GM18870 (cell line): ENCODE measurements at regions not wholly inside any gene's neighbourhood (a gene's known extent, or its start where the extent isn't known, plus 50 kb on each side); places are given as distances from the start of the nearest gene placed in this dataset.

ENCODE experiments used
- ATAC-seq: cut with Tn5 transposase; IDR thresholded peaks from one replicate; pipeline ENCODE4 v1.9.1; 2021; ENCODE audit warnings: moderate library complexity; ENCODE audit not compliant: unreplicated experiment

DNA sequence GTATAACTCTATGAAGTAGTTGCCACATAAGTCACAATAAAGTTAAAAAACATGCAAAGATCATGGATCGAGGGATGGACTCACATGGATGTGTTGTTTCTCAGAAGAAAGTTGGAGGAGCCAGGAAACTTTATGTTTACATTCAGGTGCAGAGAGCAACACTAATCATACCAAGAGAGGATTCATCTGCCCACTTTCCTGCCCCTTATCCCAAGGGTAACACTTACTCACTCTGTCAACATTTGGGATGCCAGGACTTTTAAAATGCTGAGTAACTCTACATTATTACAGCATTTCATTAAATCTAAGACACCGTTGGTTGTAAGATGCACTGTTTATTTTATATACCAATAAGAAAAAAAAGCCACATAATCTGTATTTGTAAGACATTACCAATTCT is 170.4 kb downstream of the KCNE4 start:
- no peak for ATAC-seq

GRCh38 chr2:223223156-223223555 is 171.2 kb downstream of the KCNE4 start:
- ATAC-seq = no peak

- ATAC-seq = no peak
Measured at GRCh38 chr2:223225266-223225665, 173.3 kb downstream of the KCNE4 start.

- no peak for ATAC-seq
Measured at GRCh38 chr2:223226264-223226663, 174.3 kb downstream of the KCNE4 start.

DNA sequence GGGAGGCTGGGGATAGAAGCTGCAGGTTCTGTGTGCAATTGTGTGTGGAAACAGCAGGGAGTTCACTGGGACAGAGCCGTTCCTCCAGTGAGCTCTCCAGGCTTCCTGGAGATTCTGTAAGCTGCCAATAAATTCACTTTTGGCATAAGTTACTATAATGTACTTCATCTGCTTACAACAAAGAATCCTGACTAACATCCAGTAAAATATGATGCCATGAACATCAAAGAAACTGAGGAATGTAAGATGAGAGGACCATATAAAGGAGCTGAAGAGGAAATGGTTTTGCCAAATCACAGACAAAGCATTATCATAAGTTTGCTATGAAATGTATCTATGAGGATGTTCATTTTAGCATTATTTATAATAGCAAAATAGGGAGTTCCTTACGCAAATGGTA is 175.3 kb downstream of the KCNE4 start:
- ATAC-seq = no peak

DNA sequence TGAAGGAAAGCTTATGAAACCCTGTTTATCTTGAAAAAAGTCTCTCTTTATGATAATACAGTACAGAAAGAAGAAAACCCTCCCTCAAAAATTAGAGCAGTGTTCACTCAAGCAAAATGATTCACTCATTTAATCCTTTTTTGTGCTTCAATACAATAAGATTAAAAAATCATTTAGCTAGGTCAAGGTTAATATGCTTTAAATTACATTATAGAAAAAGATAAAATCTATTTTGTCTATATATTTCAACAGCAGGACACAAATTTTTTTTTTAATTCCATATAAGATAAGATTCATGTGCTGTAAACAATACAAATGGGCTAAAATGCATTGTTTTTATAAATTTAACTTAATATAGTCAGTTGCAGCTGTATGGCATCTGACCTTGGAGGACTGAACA is 176.9 kb downstream of the KCNE4 start:
- no peak for ATAC-seq

DNA sequence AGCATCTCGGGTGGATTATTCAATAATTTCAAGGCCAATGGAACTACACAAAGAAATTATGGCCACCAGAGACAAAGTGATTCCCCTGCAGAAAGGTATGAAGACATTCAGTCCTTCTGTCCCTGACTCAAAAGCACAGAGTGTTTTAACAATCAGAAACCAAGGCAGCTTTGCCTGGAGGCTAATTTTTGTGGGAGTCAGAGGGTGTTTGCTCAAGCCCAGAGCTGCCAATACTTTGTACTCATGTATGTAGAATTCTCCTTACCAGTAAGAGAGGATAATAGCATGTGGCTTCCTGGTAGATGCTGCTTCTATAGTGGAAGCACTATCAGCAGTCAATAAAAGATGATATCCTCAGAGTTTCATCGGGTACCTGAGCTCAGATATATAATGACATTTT is 178.4 kb downstream of the KCNE4 start:
- ATAC-seq = no peak

- ATAC-seq = no peak
Measured at GRCh38 chr2:223232285-223232684, 180.3 kb downstream of the KCNE4 start.

DNA sequence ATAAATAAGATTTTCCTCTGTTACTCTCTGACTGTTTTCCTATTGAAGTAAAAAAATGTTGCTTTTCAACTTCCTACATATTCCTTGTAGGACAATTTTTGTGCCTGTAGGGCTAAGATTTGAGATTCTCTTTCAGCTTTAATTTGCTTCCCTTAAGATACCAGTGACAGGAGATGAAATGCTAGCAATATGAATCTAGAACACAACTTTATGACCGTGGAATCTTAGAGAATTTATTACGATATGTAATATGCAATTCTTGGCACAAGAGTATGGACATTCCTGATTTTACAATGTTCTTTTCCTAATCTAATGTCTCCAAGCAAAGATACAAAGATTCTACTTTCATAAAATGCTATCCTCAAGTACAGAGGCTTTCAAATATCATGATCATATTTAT is 180.9 kb downstream of the KCNE4 start:
- no peak for ATAC-seq

DNA sequence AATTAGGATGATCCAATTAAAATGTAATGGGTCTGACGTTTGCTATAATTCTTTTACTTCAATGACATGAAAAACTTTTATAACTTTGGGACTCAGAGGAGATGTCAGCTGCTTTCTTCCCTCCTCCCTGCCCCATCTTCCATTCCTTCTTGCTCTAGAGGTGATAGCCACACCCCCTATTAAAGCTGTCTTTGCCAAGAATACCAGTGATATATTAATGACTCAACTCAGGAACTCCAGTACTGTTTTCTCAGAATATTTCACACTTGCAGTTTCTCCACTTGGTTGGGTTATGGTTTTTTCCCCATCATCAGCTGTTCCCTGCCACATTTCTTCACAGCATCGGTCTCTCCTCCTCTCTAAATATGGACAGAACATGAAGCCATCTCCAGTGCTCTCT is 184.0 kb downstream of the KCNE4 start:
- ATAC-seq = no peak

DNA sequence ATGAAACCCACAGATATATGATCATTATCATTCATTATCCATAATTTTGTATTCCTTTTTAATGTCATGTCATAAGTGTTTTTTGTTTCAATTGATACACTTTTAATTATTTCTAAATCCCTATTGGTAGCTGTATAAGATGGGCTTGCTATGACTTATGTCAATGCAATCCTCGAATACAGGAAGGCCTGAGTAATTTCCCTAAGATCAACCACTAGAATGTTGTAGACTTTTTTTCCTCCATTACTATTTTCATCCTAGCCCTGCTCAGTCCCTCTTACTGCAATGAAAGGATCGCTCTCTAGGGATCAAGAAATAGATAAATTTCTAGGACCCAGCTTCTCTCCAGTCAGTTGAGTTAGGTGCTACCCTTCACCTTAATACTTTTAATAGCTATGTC is 186.3 kb downstream of the KCNE4 start:
- no peak for ATAC-seq

DNA sequence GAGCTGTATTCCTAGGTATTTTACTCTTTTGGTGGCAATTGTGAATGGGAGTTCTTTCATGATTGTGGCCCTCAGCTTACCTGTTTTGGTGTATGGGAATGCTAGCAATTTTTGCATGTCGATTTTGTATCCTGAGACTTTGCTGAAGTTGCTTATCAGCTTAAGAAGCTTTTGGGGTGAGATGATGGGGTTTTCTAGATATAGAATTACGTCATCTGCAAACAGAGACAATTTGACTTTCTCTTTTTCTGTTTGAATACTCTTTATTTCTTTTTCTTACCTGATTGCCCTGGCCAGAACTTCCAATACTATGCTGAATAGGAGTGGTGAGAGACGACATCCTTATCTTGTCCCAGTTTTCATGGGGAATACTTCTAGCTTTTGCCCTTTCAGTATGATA is 191.2 kb downstream of the KCNE4 start:
- no peak for ATAC-seq

DNA sequence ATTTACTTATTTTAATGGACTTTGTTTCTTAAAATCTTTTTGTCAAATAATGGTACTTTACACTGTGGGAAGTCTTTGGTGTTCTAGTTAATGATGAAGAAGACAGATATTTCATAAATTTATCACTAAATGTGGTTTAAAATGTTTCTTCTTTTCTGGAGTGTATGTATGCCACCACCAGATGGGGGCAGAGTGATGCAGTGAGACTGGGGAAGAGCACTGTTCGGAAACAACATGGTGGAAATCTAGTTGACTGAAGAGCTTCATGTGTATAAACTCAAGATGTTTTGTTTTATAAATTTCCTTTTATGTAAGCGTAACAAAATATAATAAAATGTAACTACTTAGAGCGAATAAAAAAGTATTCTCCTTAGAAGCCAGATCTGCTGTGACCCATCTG is 195.1 kb downstream of the KCNE4 start:
- no peak for ATAC-seq

DNA sequence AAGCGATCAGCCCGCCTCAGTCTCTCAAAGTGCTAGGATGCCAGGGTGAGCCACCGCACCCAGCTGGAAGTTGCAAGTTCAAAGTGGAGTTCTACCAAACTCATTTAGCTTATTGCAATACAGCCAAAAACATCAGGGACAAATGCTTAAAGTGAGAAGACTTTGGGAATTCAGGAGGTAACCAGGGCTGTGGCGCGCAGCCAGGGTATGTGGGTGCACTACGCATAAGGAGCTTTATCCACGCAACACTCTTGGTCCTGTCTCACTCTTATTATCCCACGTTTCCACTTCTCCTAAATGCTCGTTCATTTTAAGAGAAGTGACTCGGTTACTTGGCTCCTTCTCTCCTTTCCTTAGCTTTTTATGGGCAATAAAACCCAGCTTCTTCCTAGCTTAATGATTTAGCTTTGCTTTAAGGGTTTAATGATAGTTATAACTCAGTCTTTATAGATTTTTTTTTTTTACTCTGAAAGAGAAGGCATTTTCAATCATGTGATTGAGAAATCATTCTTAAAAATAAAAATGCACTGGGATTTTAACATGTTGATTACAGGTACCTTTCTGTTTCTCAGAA is 199.8 kb downstream of the KCNE4 start:
- no peak for ATAC-seq

DNA sequence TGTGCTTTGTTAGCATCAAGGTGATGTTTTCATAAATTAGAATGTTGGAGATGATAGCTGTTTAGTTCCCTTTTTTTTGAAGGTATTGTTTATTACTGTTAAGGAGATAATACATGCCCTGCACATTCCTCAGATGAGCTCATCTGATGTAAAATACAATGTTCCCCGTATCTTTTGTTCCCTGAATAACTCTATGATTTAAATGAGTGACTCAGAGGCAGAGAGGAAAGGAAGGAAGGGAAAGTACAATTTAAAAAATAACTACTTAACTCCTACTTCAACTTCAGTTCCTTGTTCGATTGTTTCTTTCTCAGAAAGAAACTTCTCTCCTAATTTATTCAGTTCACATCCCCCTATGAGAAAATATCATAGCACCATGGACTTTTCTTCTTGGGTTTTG is 208.7 kb downstream of the KCNE4 start:
- ATAC-seq = no peak

GRCh38 chr2:223262946-223263345 is 211.0 kb downstream of the KCNE4 start:
- ATAC-seq = no peak

DNA sequence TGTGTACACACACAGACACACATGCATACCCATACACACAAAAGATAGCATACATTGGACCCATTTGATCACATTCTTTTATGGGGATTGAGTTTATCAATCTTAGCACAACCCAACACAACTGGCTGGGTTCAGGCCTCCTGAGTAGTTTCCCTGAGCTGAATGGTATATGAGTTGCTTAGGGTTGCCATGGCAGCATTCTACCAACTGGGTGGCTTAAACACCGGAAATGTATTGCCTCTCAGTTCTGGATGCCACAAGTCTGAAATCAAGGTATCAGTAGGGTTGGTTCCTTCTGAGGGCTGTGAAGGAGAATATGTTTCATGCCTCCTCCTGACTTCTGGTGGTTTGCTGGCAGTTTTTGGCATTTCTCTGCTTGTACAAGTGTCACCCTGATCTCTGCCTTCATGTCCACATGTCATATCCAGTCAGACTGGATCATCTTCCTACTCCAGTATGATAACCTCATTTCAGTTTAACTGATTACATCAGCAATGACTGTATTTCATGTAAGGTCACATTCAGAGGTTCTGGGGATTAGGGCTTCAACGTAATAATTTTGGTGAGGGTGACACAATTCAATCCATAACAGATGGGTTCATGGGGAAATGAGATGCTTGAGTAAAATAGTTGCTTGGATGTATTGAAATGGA is 212.7 kb downstream of the KCNE4 start:
- no peak for ATAC-seq

- ATAC-seq = no peak
Measured at GRCh38 chr2:223267160-223267951, 215.4 kb downstream of the KCNE4 start.

DNA sequence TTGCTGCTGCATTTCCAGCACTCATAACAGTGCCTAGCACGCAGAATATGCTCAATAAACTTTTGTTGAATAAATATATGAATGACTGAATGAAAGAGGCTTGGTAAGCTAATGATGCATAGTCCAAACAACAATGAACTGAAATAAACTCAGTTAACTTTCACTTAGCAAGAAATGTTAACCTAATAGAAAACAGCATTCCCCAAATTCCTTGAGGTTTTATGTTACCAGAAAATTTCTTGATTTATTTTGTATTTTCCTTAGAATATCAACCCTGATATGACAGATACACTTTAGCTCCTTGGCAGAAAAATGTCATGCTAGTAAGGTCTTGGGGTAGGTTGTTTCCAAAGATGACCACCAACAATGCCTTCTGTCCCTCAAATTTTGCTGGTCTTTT is 217.4 kb downstream of the KCNE4 start:
- no peak for ATAC-seq

GRCh38 chr2:223270548-223270947 is 218.6 kb downstream of the KCNE4 start:
- ATAC-seq = no peak

DNA sequence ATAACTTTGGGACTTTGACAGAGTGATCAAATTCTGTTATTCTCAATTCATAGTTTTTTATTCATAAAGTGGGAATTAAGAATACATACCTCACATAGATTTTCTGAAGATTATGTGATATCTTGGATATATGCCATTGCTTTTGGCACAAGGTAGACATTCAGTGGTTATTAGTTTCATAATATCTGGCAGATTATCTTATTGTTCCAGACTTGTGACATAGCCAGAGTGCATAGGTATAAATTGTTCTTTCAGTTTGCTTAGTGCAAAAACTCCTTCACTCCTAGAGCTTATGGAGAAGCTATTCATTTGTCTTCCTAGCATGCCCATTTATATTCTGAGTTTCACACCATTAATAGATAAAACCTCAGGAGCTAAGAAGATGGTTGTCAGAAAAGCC is 222.0 kb downstream of the KCNE4 start:
- ATAC-seq = no peak

DNA sequence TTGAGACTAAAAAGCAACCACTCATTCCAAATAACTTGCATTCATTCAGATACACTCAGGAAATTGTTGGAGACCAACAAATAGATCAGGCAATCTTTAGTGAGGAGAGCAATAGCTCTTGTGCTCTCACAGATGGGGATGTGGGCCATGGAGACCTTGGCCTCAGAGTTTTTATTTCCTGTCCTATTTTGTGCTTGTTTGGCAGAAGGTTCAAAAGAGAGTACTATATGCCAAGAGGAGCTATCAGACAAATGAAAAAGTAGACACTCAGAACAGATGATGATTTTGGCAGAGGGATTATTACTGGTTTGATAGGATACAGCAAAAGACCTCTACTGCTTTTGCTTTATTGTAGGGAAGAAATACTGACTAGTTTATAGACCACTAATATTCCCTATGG is 230.2 kb downstream of the KCNE4 start:
- no peak for ATAC-seq
